ENCODE measurements at regions not wholly inside any gene's neighbourhood (a gene's known extent, or its start where the extent isn't known, plus 50 kb on each side); places are given as distances from the start of the nearest gene placed in this dataset.
"Not testable (repeated sequence)": the region's sequence is repeated elsewhere in the genome, so short reads cannot be mapped to it uniquely, and the experiment has no call there.

GRCh38 chr4:162978398-162978797 is 188.3 kb downstream of the NAF1 start:
- no peak overlapping the region for H3K4me3 ChIP-seq (ENCODE audit: low read length)
- DNase-seq (ENCODE audit: low read depth), result no peak
- no peak for TF ChIP-seq CTCF (IDR thresholded peaks at IDR 0.05; ENCODE audit: insufficient read depth, low read depth, low read length, missing control alignments)

- TF ChIP-seq CTCF (IDR thresholded peaks at IDR 0.05; ENCODE audit: insufficient read depth, low read depth, low read length, missing control alignments), result no peak
- DNase-seq (ENCODE audit: low read depth), result no peak
- H3K4me3 ChIP-seq (ENCODE audit: low read length), result no peak overlapping the region
These were observed 188.9 kb downstream of the NAF1 start for GRCh38 chr4:162977788-162978187.

GRCh38 chr4:162972661-162973330 is 193.9 kb downstream of the NAF1 start:
- no peak for TF ChIP-seq CTCF (IDR thresholded peaks at IDR 0.05; ENCODE audit: insufficient read depth, low read depth, low read length, missing control alignments)
- DNase-seq (ENCODE audit: low read depth), result no peak

GRCh38 chr4:162969194-162969593 is 197.5 kb downstream of the NAF1 start:
- no peak overlapping the region for H3K4me3 ChIP-seq (ENCODE audit: low read length)
- no peak for TF ChIP-seq CTCF (IDR thresholded peaks at IDR 0.05; ENCODE audit: insufficient read depth, low read depth, low read length, missing control alignments)
- DNase-seq (ENCODE audit: low read depth), result no peak

More at GRCh38 chr4:162972661-162973330, 193.9 kb downstream of the NAF1 start:
- no peak overlapping the region for H3K4me3 ChIP-seq (ENCODE audit: low read length)

- not testable (repeated sequence) for H3K4me3 ChIP-seq (ENCODE audit: low read length); DNase-seq (ENCODE audit: low read depth)
These were observed 200.7 kb downstream of the NAF1 start for GRCh38 chr4:162965978-162966377.

- DNase-seq (ENCODE audit: low read depth), result peak; percentile 6
- no peak overlapping the region for H3K4me3 ChIP-seq (ENCODE audit: low read length)
- no peak for TF ChIP-seq CTCF (IDR thresholded peaks at IDR 0.05; ENCODE audit: insufficient read depth, low read depth, low read length, missing control alignments)
These were observed 207.6 kb downstream of the NAF1 start for GRCh38 chr4:162959046-162959445.

- no peak overlapping the region for H3K4me3 ChIP-seq (ENCODE audit: low read length)
- TF ChIP-seq CTCF (IDR thresholded peaks at IDR 0.05; ENCODE audit: insufficient read depth, low read depth, low read length, missing control alignments), result no peak
- no peak for DNase-seq (ENCODE audit: low read depth)
These were observed 209.1 kb downstream of the NAF1 start for GRCh38 chr4:162957521-162958143.
